ENCODE measurements at regions not wholly inside any gene's neighbourhood (a gene's known extent, or its start where the extent isn't known, plus 50 kb on each side); places are given as distances from the start of the nearest gene placed in this dataset.
A peak's percentile ranks its signal among the peaks of the same experiment; 100 is the strongest.
"Not testable (repeated sequence)": the region's sequence is repeated elsewhere in the genome, so short reads cannot be mapped to it uniquely, and the experiment has no call there.

GRCh38 chr21:27885296-27885711 lies 918.4 kb upstream of the ADAMTS5 start:
- no peaks in the 10 kb centered on the region for H3K27me3 ChIP-seq (ENCODE audit: control insufficient read depth, insufficient read depth, low read length)
- H3K9me3 ChIP-seq (replicated peaks; ENCODE audit: low read length) = no peaks in the 10 kb centered on the region
- H3K4me3 ChIP-seq (ENCODE audit: low read length) = no peak overlapping the region
- H3K36me3 ChIP-seq (ENCODE audit: insufficient read depth, low read length) = no peaks in the 10 kb centered on the region
- H3K4me1 ChIP-seq (ENCODE audit: control insufficient read depth, insufficient read depth, low read length) = no peaks in the 10 kb centered on the region
- no peak overlapping the region for H3K9ac ChIP-seq (ENCODE audit: low read depth, low read length)
- no peak overlapping the region for H3K4me2 ChIP-seq (ENCODE audit: low read length)

- not testable (repeated sequence) for H3K9me3 ChIP-seq (replicated peaks; ENCODE audit: low read length); H3K4me1 ChIP-seq (ENCODE audit: control insufficient read depth, insufficient read depth, low read length); H3K27me3 ChIP-seq (ENCODE audit: control insufficient read depth, insufficient read depth, low read length); H3K36me3 ChIP-seq (ENCODE audit: insufficient read depth, low read length); H3K4me2 ChIP-seq (ENCODE audit: low read length); H3K9ac ChIP-seq (ENCODE audit: low read depth, low read length); H3K4me3 ChIP-seq (ENCODE audit: low read length)
Measured at GRCh38 chr21:27881331-27881730, 914.4 kb upstream of the ADAMTS5 start.

- H3K4me3 ChIP-seq (ENCODE audit: low read length); H3K9me3 ChIP-seq (replicated peaks; ENCODE audit: low read length); H3K27me3 ChIP-seq (ENCODE audit: control insufficient read depth, insufficient read depth, low read length); H3K36me3 ChIP-seq (ENCODE audit: insufficient read depth, low read length); H3K4me2 ChIP-seq (ENCODE audit: low read length); H3K9ac ChIP-seq (ENCODE audit: low read depth, low read length); H3K4me1 ChIP-seq (ENCODE audit: control insufficient read depth, insufficient read depth, low read length): not testable (repeated sequence)
Measured at GRCh38 chr21:27872411-27872810, 905.5 kb upstream of the ADAMTS5 start.

- not testable (repeated sequence) for H3K9me3 ChIP-seq (replicated peaks; ENCODE audit: low read length); H3K9ac ChIP-seq (ENCODE audit: low read depth, low read length); H3K4me3 ChIP-seq (ENCODE audit: low read length); H3K4me2 ChIP-seq (ENCODE audit: low read length); H3K27me3 ChIP-seq (ENCODE audit: control insufficient read depth, insufficient read depth, low read length); H3K4me1 ChIP-seq (ENCODE audit: control insufficient read depth, insufficient read depth, low read length); H3K36me3 ChIP-seq (ENCODE audit: insufficient read depth, low read length)
Measured at GRCh38 chr21:27870755-27871154, 903.9 kb upstream of the ADAMTS5 start.

- H3K36me3 ChIP-seq (ENCODE audit: insufficient read depth, low read length); H3K9ac ChIP-seq (ENCODE audit: low read depth, low read length); H3K27me3 ChIP-seq (ENCODE audit: control insufficient read depth, insufficient read depth, low read length); H3K4me3 ChIP-seq (ENCODE audit: low read length); H3K4me1 ChIP-seq (ENCODE audit: control insufficient read depth, insufficient read depth, low read length); H3K9me3 ChIP-seq (replicated peaks; ENCODE audit: low read length): not testable (repeated sequence)
- peak overlapping the region; percentile 37 for H3K4me2 ChIP-seq (ENCODE audit: low read length)
Measured at GRCh38 chr21:27860314-27860955, 893.5 kb upstream of the ADAMTS5 start.

GRCh38 chr21:27858053-27858825 lies 891.4 kb upstream of the ADAMTS5 start:
- H3K9me3 ChIP-seq (replicated peaks; ENCODE audit: low read length) = not testable (repeated sequence)

GRCh38 chr21:27856988-27857387 lies 890.1 kb upstream of the ADAMTS5 start:
- H3K4me3 ChIP-seq (ENCODE audit: low read length); H3K4me1 ChIP-seq (ENCODE audit: control insufficient read depth, insufficient read depth, low read length); H3K36me3 ChIP-seq (ENCODE audit: insufficient read depth, low read length); H3K9me3 ChIP-seq (replicated peaks; ENCODE audit: low read length); H3K27me3 ChIP-seq (ENCODE audit: control insufficient read depth, insufficient read depth, low read length); H3K4me2 ChIP-seq (ENCODE audit: low read length); H3K9ac ChIP-seq (ENCODE audit: low read depth, low read length): not testable (repeated sequence)

More at GRCh38 chr21:27858053-27858825, 891.4 kb upstream of the ADAMTS5 start:
- not testable (repeated sequence) for H3K27me3 ChIP-seq (ENCODE audit: control insufficient read depth, insufficient read depth, low read length); H3K36me3 ChIP-seq (ENCODE audit: insufficient read depth, low read length); H3K4me2 ChIP-seq (ENCODE audit: low read length); H3K4me1 ChIP-seq (ENCODE audit: control insufficient read depth, insufficient read depth, low read length); H3K4me3 ChIP-seq (ENCODE audit: low read length); H3K9ac ChIP-seq (ENCODE audit: low read depth, low read length)

- H3K4me1 ChIP-seq (ENCODE audit: control insufficient read depth, insufficient read depth, low read length) = no peaks in the 10 kb centered on the region
- H3K9ac ChIP-seq (ENCODE audit: low read depth, low read length) = no peak overlapping the region
- H3K27me3 ChIP-seq (ENCODE audit: control insufficient read depth, insufficient read depth, low read length) = no peaks in the 10 kb centered on the region
Measured at GRCh38 chr21:27841084-27841672, 874.3 kb upstream of the ADAMTS5 start.

GRCh38 chr21:27840262-27840661 lies 873.4 kb upstream of the ADAMTS5 start:
- Histone ChIP-seq H3K4me3 (ENCODE audit: low read length) (no peak overlapping the region), H3K36me3 (ENCODE audit: insufficient read depth, low read length) (no peaks in the 10 kb centered on the region)

More at GRCh38 chr21:27841084-27841672, 874.3 kb upstream of the ADAMTS5 start:
- H3K4me2 ChIP-seq (ENCODE audit: low read length) = no peak overlapping the region
- H3K9me3 ChIP-seq (replicated peaks; ENCODE audit: low read length) = no peaks in the 10 kb centered on the region
- no peaks in the 10 kb centered on the region for H3K36me3 ChIP-seq (ENCODE audit: insufficient read depth, low read length)
- no peak overlapping the region for H3K4me3 ChIP-seq (ENCODE audit: low read length)

GRCh38 chr21:27839512-27840115 lies 872.7 kb upstream of the ADAMTS5 start:
- Histone ChIP-seq H3K9ac (ENCODE audit: low read depth, low read length) (no peak overlapping the region), H3K4me3 (ENCODE audit: low read length) (no peak overlapping the region), H3K27me3 (ENCODE audit: control insufficient read depth, insufficient read depth, low read length) (no peaks in the 10 kb centered on the region), H3K36me3 (ENCODE audit: insufficient read depth, low read length) (no peaks in the 10 kb centered on the region), H3K4me1 (ENCODE audit: control insufficient read depth, insufficient read depth, low read length) (no peaks in the 10 kb centered on the region), H3K4me2 (ENCODE audit: low read length) (no peak overlapping the region), H3K9me3 (replicated peaks; ENCODE audit: low read length) (no peaks in the 10 kb centered on the region)

More at GRCh38 chr21:27840262-27840661, 873.4 kb upstream of the ADAMTS5 start:
- H3K4me1 ChIP-seq (ENCODE audit: control insufficient read depth, insufficient read depth, low read length) = no peaks in the 10 kb centered on the region
- H3K27me3 ChIP-seq (ENCODE audit: control insufficient read depth, insufficient read depth, low read length) = no peaks in the 10 kb centered on the region
- H3K9me3 ChIP-seq (replicated peaks; ENCODE audit: low read length) = no peaks in the 10 kb centered on the region
- H3K4me2 ChIP-seq (ENCODE audit: low read length) = no peak overlapping the region
- no peak overlapping the region for H3K9ac ChIP-seq (ENCODE audit: low read depth, low read length)

GRCh38 chr21:27838573-27838972 lies 871.7 kb upstream of the ADAMTS5 start:
- H3K36me3 ChIP-seq (ENCODE audit: insufficient read depth, low read length) = no peaks in the 10 kb centered on the region
- no peak overlapping the region for H3K9ac ChIP-seq (ENCODE audit: low read depth, low read length)
- no peaks in the 10 kb centered on the region for H3K4me1 ChIP-seq (ENCODE audit: control insufficient read depth, insufficient read depth, low read length)
- H3K4me2 ChIP-seq (ENCODE audit: low read length) = no peak overlapping the region
- H3K4me3 ChIP-seq (ENCODE audit: low read length) = no peak overlapping the region
- no peaks in the 10 kb centered on the region for H3K27me3 ChIP-seq (ENCODE audit: control insufficient read depth, insufficient read depth, low read length)
- no peaks in the 10 kb centered on the region for H3K9me3 ChIP-seq (replicated peaks; ENCODE audit: low read length)

All from skeletal muscle satellite cell (primary cell).